ENCODE measurements at regions not wholly inside any gene's neighbourhood (a gene's known extent, or its start where the extent isn't known, plus 50 kb on each side); places are given as distances from the start of the nearest gene placed in this dataset.
A peak's percentile ranks its signal among the peaks of the same experiment; 100 is the strongest.

- H3K4me1 ChIP-seq (ENCODE audit: insufficient read depth, low read length) = peaks cover 22% of the 10 kb centered on the region
- no peaks in the 10 kb centered on the region for H3K79me2 ChIP-seq (ENCODE audit: insufficient read depth, low read length)
- H3K36me3 Mint-ChIP-seq (ENCODE audit: low read depth, unreplicated experiment) = no peaks in the 10 kb centered on the region
- no peak overlapping the region for H2AFZ ChIP-seq (ENCODE audit: low read depth, low read length)
- H3K9ac ChIP-seq (ENCODE audit: low read length) = no peak overlapping the region
- TF ChIP-seq EZH2 (IDR thresholded peaks at IDR 0.05; ENCODE audit: insufficient read depth, low read length) (no peak), CTCF (IDR thresholded peaks at IDR 0.05; ENCODE audit: insufficient read depth, low read depth, low read length) (no peak)
- H3K9me3 ChIP-seq (ENCODE audit: insufficient read depth, low read depth, low read length) = no peaks in the 10 kb centered on the region
- H3K4me2 ChIP-seq (ENCODE audit: low read length) = no peak overlapping the region
- H3K27me3 ChIP-seq (ENCODE audit: insufficient read depth, low read length) = no peaks in the 10 kb centered on the region
- H3K36me3 ChIP-seq (ENCODE audit: insufficient read depth, low read length) = no peaks in the 10 kb centered on the region
- no peaks in the 10 kb centered on the region for H3K27me3 Mint-ChIP-seq (ENCODE audit: low read depth, unreplicated experiment)
- no peak overlapping the region for H3K4me3 Mint-ChIP-seq (ENCODE audit: unreplicated experiment)
- no peaks in the 10 kb centered on the region for H3K9me3 Mint-ChIP-seq (ENCODE audit: unreplicated experiment)
- H4K20me1 ChIP-seq (ENCODE audit: insufficient read depth, low read length) = no peaks in the 10 kb centered on the region
- H3K27ac ChIP-seq (ENCODE audit: low read depth, low read length) = no peak overlapping the region
- H3K4me1 Mint-ChIP-seq (ENCODE audit: low read depth, unreplicated experiment) = peaks cover 21% of the 10 kb centered on the region
- DNase-seq (ENCODE audit: low read depth) (no peak), FAIRE-seq (no peak)
- no peak overlapping the region for H3K4me3 ChIP-seq (ENCODE audit: insufficient read depth, low read depth, low read length)
- H3K27ac Mint-ChIP-seq (ENCODE audit: unreplicated experiment) = no peak overlapping the region
Measured at GRCh38 chr13:65917731-65918130, 1312.4 kb downstream of the PCDH9 start.

- Histone ChIP-seq H3K9me3 (ENCODE audit: insufficient read depth, low read depth, low read length) (no peaks in the 10 kb centered on the region), H4K20me1 (ENCODE audit: insufficient read depth, low read length) (no peaks in the 10 kb centered on the region), H3K4me3 (ENCODE audit: insufficient read depth, low read depth, low read length) (no peak overlapping the region), H3K27me3 (ENCODE audit: insufficient read depth, low read length) (no peaks in the 10 kb centered on the region), H3K4me2 (ENCODE audit: low read length) (no peak overlapping the region), H3K79me2 (ENCODE audit: insufficient read depth, low read length) (no peaks in the 10 kb centered on the region), H3K9ac (ENCODE audit: low read length) (no peak overlapping the region), H3K27ac (ENCODE audit: low read depth, low read length) (peak overlapping the region; percentile 41), H3K4me1 (ENCODE audit: insufficient read depth, low read length) (peaks cover 23% of the 10 kb centered on the region), H2AFZ (ENCODE audit: low read depth, low read length) (peak overlapping the region; percentile 18), H3K36me3 (ENCODE audit: insufficient read depth, low read length) (no peaks in the 10 kb centered on the region)
- H3K4me1 Mint-ChIP-seq (ENCODE audit: low read depth, unreplicated experiment) = peaks cover 30% of the 10 kb centered on the region
- H3K9me3 Mint-ChIP-seq (ENCODE audit: unreplicated experiment) = no peaks in the 10 kb centered on the region
- DNase-seq (ENCODE audit: low read depth) = no peak
- no peaks in the 10 kb centered on the region for H3K36me3 Mint-ChIP-seq (ENCODE audit: low read depth, unreplicated experiment)
- H3K27ac Mint-ChIP-seq (ENCODE audit: unreplicated experiment) = peak overlapping the region; percentile 87
- H3K4me3 Mint-ChIP-seq (ENCODE audit: unreplicated experiment) = no peak overlapping the region
- FAIRE-seq = no peak
- no peaks in the 10 kb centered on the region for H3K27me3 Mint-ChIP-seq (ENCODE audit: low read depth, unreplicated experiment)
- no peak for TF ChIP-seq EZH2 (IDR thresholded peaks at IDR 0.05; ENCODE audit: insufficient read depth, low read length)
- TF ChIP-seq CTCF (IDR thresholded peaks at IDR 0.05; ENCODE audit: insufficient read depth, low read depth, low read length) = no peak
Measured at GRCh38 chr13:65915195-65915594, 1314.9 kb downstream of the PCDH9 start.

GRCh38 chr13:65914716-65915115, 1315.4 kb downstream of the PCDH9 start:
- no peaks in the 10 kb centered on the region for H3K27me3 Mint-ChIP-seq (ENCODE audit: low read depth, unreplicated experiment)
- H3K36me3 ChIP-seq (ENCODE audit: insufficient read depth, low read length) = no peaks in the 10 kb centered on the region
- H2AFZ ChIP-seq (ENCODE audit: low read depth, low read length) = no peak overlapping the region
- peak; percentile 58 for DNase-seq (ENCODE audit: low read depth)
- no peaks in the 10 kb centered on the region for H3K9me3 ChIP-seq (ENCODE audit: insufficient read depth, low read depth, low read length)
- no peak overlapping the region for H3K4me3 ChIP-seq (ENCODE audit: insufficient read depth, low read depth, low read length)
- peak overlapping the region; percentile 62 for H3K27ac Mint-ChIP-seq (ENCODE audit: unreplicated experiment)
- TF ChIP-seq CTCF (IDR thresholded peaks at IDR 0.05; ENCODE audit: insufficient read depth, low read depth, low read length) (no peak), EZH2 (IDR thresholded peaks at IDR 0.05; ENCODE audit: insufficient read depth, low read length) (no peak)
- no peaks in the 10 kb centered on the region for H4K20me1 ChIP-seq (ENCODE audit: insufficient read depth, low read length)
- H3K27me3 ChIP-seq (ENCODE audit: insufficient read depth, low read length) = no peaks in the 10 kb centered on the region
- H3K4me2 ChIP-seq (ENCODE audit: low read length) = no peak overlapping the region
- FAIRE-seq = no peak
- no peaks in the 10 kb centered on the region for H3K79me2 ChIP-seq (ENCODE audit: insufficient read depth, low read length)
- no peaks in the 10 kb centered on the region for H3K9me3 Mint-ChIP-seq (ENCODE audit: unreplicated experiment)
- H3K36me3 Mint-ChIP-seq (ENCODE audit: low read depth, unreplicated experiment) = no peaks in the 10 kb centered on the region
- no peak overlapping the region for H3K4me3 Mint-ChIP-seq (ENCODE audit: unreplicated experiment)
- peaks cover 30% of the 10 kb centered on the region for H3K4me1 Mint-ChIP-seq (ENCODE audit: low read depth, unreplicated experiment)
- peaks cover 23% of the 10 kb centered on the region for H3K4me1 ChIP-seq (ENCODE audit: insufficient read depth, low read length)
- H3K9ac ChIP-seq (ENCODE audit: low read length) = no peak overlapping the region
- H3K27ac ChIP-seq (ENCODE audit: low read depth, low read length) = peak overlapping the region; percentile 59

Measured in astrocyte (in vitro differentiated cells and primary cell).